Caco-2 (cell line): ENCODE measurements at regions not wholly inside any gene's neighbourhood (a gene's known extent, or its start where the extent isn't known, plus 50 kb on each side); places are given as distances from the start of the nearest gene placed in this dataset.

Source experiments
- BruUV-seq: library from RNA; stranded (reverse); fragments of 400-500 nt; replicated peaks from 2 replicates; lab custom pipeline; 2021; lab: Mats Ljungman, UMichigan
- CTCF ChIA-PET: fragments of 300-600 bp; sonication (Branson Sonifier 250); formaldehyde crosslinking; loops from one replicate; lab custom pipeline; 2022; ENCODE audit warnings: antibody characterized with exemption; lab: Charles Lee
- POLR2A ChIA-PET: fragments of 300-600 bp; sonication (Branson Sonifier 250); formaldehyde crosslinking; loops from one replicate; lab custom pipeline; 2022; ENCODE audit warnings: antibody characterized with exemption; lab: Charles Lee
- DNase-seq, 2 experiments: peaks; one replicate each; pipeline versions ENCODE4 v3.0.0 to v3.0.0-alpha.2; 2020 to 2022
- H3K27me3 ChIP-seq: replicated peaks from 2 replicates; pipeline ENCODE4 v1.6.0; 2011; ENCODE audit warnings: low read length; ENCODE audit not compliant: control insufficient read depth, insufficient read depth
- H3K36me3 ChIP-seq: 2 replicates; pipeline ENCODE4 v1.5.1; 2011; ENCODE audit warnings: low read length; ENCODE audit not compliant: control insufficient read depth, insufficient read depth
- H3K4me1 ChIP-seq: fragments of 250-450 bp; sonication (Bioruptor Pico); 2 replicates; pipeline ENCODE4 v1.5.1; 2020; ENCODE audit warnings: mild to moderate bottlenecking
- H3K4me3 ChIP-seq: 2 replicates; pipeline ENCODE4 v1.5.1; 2011; ENCODE audit warnings: low read depth, mild to moderate bottlenecking, control low read depth, low read length
- H3K9me3 ChIP-seq: fragments of 250-450 bp; sonication (Bioruptor Pico); 2 replicates; pipeline ENCODE4 v1.5.1; 2020; ENCODE audit warnings: mild to moderate bottlenecking, moderate library complexity
- H3K27ac Mint-ChIP-seq: one replicate; pipeline ENCODE4 v1.8.0; 2022; ENCODE audit warnings: mixed read lengths; ENCODE audit not compliant: unreplicated experiment
- H3K27me3 Mint-ChIP-seq: one replicate; pipeline ENCODE4 v1.8.0; 2022; ENCODE audit warnings: mixed read lengths; ENCODE audit not compliant: insufficient read depth, unreplicated experiment
- H3K36me3 Mint-ChIP-seq: one replicate; pipeline ENCODE4 v1.8.0; 2022; ENCODE audit warnings: mild to moderate bottlenecking, mixed read lengths; ENCODE audit not compliant: insufficient read depth, unreplicated experiment
- H3K4me1 Mint-ChIP-seq: one replicate; pipeline ENCODE4 v1.8.0; 2022; ENCODE audit warnings: low read depth, mixed read lengths; ENCODE audit not compliant: unreplicated experiment
- H3K4me3 Mint-ChIP-seq: one replicate; pipeline ENCODE4 v1.8.0; 2022; ENCODE audit warnings: mild to moderate bottlenecking, moderate library complexity, mixed read lengths; ENCODE audit not compliant: unreplicated experiment
- H3K9me3 Mint-ChIP-seq: one replicate; pipeline ENCODE4 v1.8.0; 2022; ENCODE audit warnings: mixed read lengths; ENCODE audit not compliant: unreplicated experiment
- intact Hi-C: fragments of 100-400 bp; cut with micrococcal nuclease; formaldehyde crosslinking; loops from one replicate; pipeline ENCODE4 v1.10.0; 2022; ENCODE audit not compliant: unreplicated experiment
- TF ChIP-seq, protein P1 (sequence below), 2 experiments: fragments of 200-600 bp in 1 of 2; IDR thresholded peaks; 1 replicate in 1 of 2; 2 replicates in 1 of 2; pipeline versions ENCODE4 v1.5.1 to v1.8.0; 2011 to 2022; ENCODE audit warnings: antibody characterized with exemption in 1 of 2, control low read depth in 1 of 2, inconsistent platforms in 1 of 2, low read depth in 1 of 2, low read length in 1 of 2, mild to moderate bottlenecking in 1 of 2, moderate library complexity in 1 of 2; ENCODE audit not compliant: insufficient read depth in 1 of 2, severe bottlenecking in 1 of 2, unreplicated experiment in 1 of 2

DNA sequence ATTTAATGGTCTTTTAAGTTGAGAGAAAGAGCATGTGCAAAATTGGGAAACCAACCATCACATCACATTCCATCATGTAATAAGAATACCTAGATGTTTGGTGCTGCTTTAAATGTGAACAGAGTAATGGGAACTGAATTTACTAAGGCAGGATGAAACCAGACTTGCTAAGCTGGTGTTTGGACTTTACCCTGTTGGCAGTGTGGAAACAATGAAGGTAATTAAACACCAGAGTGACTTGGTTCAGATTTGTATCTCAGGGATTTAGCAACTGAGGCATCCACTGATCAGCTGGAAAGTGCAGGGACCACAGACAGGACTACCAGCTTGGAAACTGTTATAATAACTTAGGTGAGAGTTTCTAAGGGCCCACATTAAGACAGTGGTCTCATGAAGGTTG lies 263.4 kb downstream of the OLFM3 start:
- H3K27ac Mint-ChIP-seq: no peak overlapping the region
- no TSS peak for BruUV-seq
- H3K4me1 Mint-ChIP-seq: peaks cover 6% of the 10 kb centered on the region
- CTCF ChIA-PET: no interaction called here
- no peaks in the 10 kb centered on the region for H3K36me3 Mint-ChIP-seq
- no peak overlapping the region for H3K4me3 ChIP-seq
- H3K9me3 Mint-ChIP-seq: no peaks in the 10 kb centered on the region
- intact Hi-C loops: no loop called here
- no peaks in the 10 kb centered on the region for H3K4me1 ChIP-seq
- H3K9me3 ChIP-seq: no peaks in the 10 kb centered on the region
- TF ChIP-seq, protein P1, sequence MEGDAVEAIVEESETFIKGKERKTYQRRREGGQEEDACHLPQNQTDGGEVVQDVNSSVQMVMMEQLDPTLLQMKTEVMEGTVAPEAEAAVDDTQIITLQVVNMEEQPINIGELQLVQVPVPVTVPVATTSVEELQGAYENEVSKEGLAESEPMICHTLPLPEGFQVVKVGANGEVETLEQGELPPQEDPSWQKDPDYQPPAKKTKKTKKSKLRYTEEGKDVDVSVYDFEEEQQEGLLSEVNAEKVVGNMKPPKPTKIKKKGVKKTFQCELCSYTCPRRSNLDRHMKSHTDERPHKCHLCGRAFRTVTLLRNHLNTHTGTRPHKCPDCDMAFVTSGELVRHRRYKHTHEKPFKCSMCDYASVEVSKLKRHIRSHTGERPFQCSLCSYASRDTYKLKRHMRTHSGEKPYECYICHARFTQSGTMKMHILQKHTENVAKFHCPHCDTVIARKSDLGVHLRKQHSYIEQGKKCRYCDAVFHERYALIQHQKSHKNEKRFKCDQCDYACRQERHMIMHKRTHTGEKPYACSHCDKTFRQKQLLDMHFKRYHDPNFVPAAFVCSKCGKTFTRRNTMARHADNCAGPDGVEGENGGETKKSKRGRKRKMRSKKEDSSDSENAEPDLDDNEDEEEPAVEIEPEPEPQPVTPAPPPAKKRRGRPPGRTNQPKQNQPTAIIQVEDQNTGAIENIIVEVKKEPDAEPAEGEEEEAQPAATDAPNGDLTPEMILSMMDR (IDR thresholded peaks at IDR 0.05; ENCODE audit: insufficient read depth in 1 of 2, low read depth in 1 of 2, low read length in 1 of 2, severe bottlenecking in 1 of 2, unreplicated experiment in 1 of 2): no peak
- H3K36me3 ChIP-seq: no peaks in the 10 kb centered on the region
- H3K4me3 Mint-ChIP-seq: no peak overlapping the region
- no peak for DNase-seq
- POLR2A ChIA-PET: interaction anchor here (0.6 kb wide), 1 partner anchor 1696 kb away, joined by 7 read pairs; no protein-coding TSS in a partner anchor
- H3K27me3 Mint-ChIP-seq: no peaks in the 10 kb centered on the region
- H3K27me3 ChIP-seq: no peaks in the 10 kb centered on the region

DNA sequence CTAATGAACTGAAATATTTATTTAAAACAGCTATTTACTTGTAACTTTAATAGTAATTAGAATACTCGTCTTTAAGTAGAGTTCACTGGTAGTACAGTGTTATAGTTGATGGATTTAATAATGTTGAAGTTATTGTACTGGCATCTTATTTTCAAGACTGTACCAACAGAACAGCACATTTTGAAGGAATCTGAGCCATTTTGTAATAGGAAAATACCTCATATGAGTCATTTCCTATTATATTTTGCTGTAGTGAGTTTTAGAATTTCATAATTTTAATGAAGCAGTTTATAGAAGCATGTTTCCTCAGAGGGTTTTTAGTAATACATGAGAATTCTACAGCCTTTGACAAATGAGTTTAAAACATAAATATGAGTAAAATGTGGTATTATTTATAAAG lies 258.3 kb downstream of the OLFM3 start:
- no peaks in the 10 kb centered on the region for H3K27me3 ChIP-seq
- intact Hi-C loops: no loop called here
- POLR2A ChIA-PET: no interaction called here
- Mint-ChIP-seq H3K27ac (no peak overlapping the region), H3K4me1 (peaks cover 3% of the 10 kb centered on the region), H3K9me3 (no peaks in the 10 kb centered on the region), H3K27me3 (no peaks in the 10 kb centered on the region), H3K4me3 (no peak overlapping the region), H3K36me3 (no peaks in the 10 kb centered on the region)
- DNase-seq: no peak
- TF ChIP-seq, protein P1 (IDR thresholded peaks at IDR 0.05; ENCODE audit: insufficient read depth in 1 of 2, low read depth in 1 of 2, low read length in 1 of 2, severe bottlenecking in 1 of 2, unreplicated experiment in 1 of 2): no peak
- no peaks in the 10 kb centered on the region for H3K4me1 ChIP-seq
- H3K4me3 ChIP-seq: no peak overlapping the region
- H3K9me3 ChIP-seq: no peaks in the 10 kb centered on the region
- no TSS peak for BruUV-seq
- CTCF ChIA-PET: no interaction called here
- no peaks in the 10 kb centered on the region for H3K36me3 ChIP-seq

DNA sequence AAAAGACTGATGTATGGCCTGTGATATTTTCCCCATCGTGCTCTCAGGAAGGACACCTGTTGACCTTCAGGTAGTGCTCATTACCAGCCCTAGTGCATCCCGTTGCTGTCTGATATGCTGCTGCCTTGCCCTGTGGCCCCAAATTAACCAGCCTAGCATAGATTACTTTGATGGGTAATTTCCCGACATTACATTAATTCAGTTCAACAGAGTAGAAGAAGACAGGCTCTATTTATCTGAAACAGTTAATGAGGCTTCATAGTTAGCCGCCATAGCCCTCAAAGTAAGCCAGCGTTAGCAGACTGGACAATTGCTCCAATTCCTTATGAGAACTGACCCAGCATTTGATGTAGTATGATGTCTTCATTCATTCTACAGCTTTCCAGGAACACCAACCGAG lies 257.6 kb downstream of the OLFM3 start:
- DNase-seq: no peak
- Mint-ChIP-seq H3K27ac (no peak overlapping the region), H3K36me3 (no peaks in the 10 kb centered on the region), H3K27me3 (no peaks in the 10 kb centered on the region), H3K4me1 (no peaks in the 10 kb centered on the region), H3K4me3 (no peak overlapping the region), H3K9me3 (no peaks in the 10 kb centered on the region)
- intact Hi-C loops: no loop called here
- H3K9me3 ChIP-seq: no peaks in the 10 kb centered on the region
- ChIA-PET CTCF (no interaction called here), POLR2A (no interaction called here)
- H3K4me1 ChIP-seq: no peaks in the 10 kb centered on the region
- BruUV-seq: no TSS peak
- H3K27me3 ChIP-seq: no peaks in the 10 kb centered on the region
- H3K36me3 ChIP-seq: no peaks in the 10 kb centered on the region
- H3K4me3 ChIP-seq: no peak overlapping the region
- TF ChIP-seq, protein P1 (IDR thresholded peaks at IDR 0.05; ENCODE audit: insufficient read depth in 1 of 2, low read depth in 1 of 2, low read length in 1 of 2, severe bottlenecking in 1 of 2, unreplicated experiment in 1 of 2): no peak
